SK-N-SH (cell line): ENCODE measurements at regions not wholly inside any gene's neighbourhood (a gene's known extent, or its start where the extent isn't known, plus 50 kb on each side); places are given as distances from the start of the nearest gene placed in this dataset.

Experiments
- CTCF ChIA-PET: fragments of 300-600, 350-600 bp; formaldehyde crosslinking; extraction: SDS; loops from one replicate; lab custom pipeline; 2021; lab: Yijun Ruan, JAX
- POLR2A ChIA-PET: fragments of 350-600 bp; sonication (Branson Sonifier 250); formaldehyde crosslinking; extraction: SDS; loops from one replicate; lab custom pipeline; 2020; ENCODE audit warnings: antibody characterized with exemption, inconsistent platforms; lab: Yijun Ruan, JAX
- DNase-seq: peaks from one replicate; pipeline ENCODE4 v3.0.0; 2012
- H2AFZ ChIP-seq: fragments of 200-600 bp; sonication (generic); 2 replicates; pipeline ENCODE4 v1.8.1; 2016; ENCODE audit warnings: antibody characterized with exemption, mild to moderate bottlenecking, low read depth
- H3F3A ChIP-seq: fragments of 200-600 bp; sonication (generic); replicated peaks from 2 replicates; pipeline ENCODE3; 2016; ENCODE audit warnings: antibody characterized with exemption, mild to moderate bottlenecking; ENCODE audit not compliant: insufficient read depth
- H3K27ac ChIP-seq, 2 experiments: fragments of 200-500 bp in 1 of 2; fragments of 200-600 bp in 1 of 2; sonication (Bioruptor generic) in 1 of 2; sonication (generic), shearing (Covaris generic) in 1 of 2; 2 replicates each; pipeline versions ENCODE4 v1.5.1 to v1.6.1; 2014 to 2016; ENCODE audit warnings: low read depth in 2 of 2, inconsistent platforms in 1 of 2, low read length in 1 of 2, mild to moderate bottlenecking in 1 of 2, mixed read lengths in 1 of 2
- H3K27me3 ChIP-seq: fragments of 200-600 bp; sonication (generic), shearing (Covaris generic); 2 replicates; pipeline ENCODE4 v1.6.1; 2016; ENCODE audit warnings: mixed run types; ENCODE audit not compliant: insufficient read depth
- H3K36me3 ChIP-seq, 2 experiments: fragments of 200-500 bp in 1 of 2; fragments of 200-600 bp in 1 of 2; sonication (Bioruptor generic) in 1 of 2; sonication (generic) in 1 of 2; replicated peaks in 1 of 2; 2 replicates each; pipeline versions ENCODE3 to v1.5.1; 2014 to 2016; ENCODE audit warnings: low read length in 1 of 2, mild to moderate bottlenecking in 1 of 2; ENCODE audit not compliant: insufficient read depth in 2 of 2, control insufficient read depth in 1 of 2
- H3K4me1 ChIP-seq, 2 experiments: fragments of 200-500 bp in 1 of 2; fragments of 200-600 bp in 1 of 2; sonication (Bioruptor generic) in 1 of 2; sonication (generic), shearing (Covaris generic) in 1 of 2; 2 replicates each; pipeline versions ENCODE4 v1.5.1 to v1.6.1; 2014 to 2016; ENCODE audit warnings: low read depth in 1 of 2, low read length in 1 of 2, mixed run types in 1 of 2; ENCODE audit not compliant: insufficient read depth in 2 of 2, control insufficient read depth in 1 of 2
- H3K4me2 ChIP-seq: fragments of 200-600 bp; sonication (generic), shearing (Covaris generic); 2 replicates; pipeline ENCODE4 v1.6.1; 2017; ENCODE audit warnings: mixed run types
- H3K4me3 ChIP-seq, 2 experiments: fragments of 200-500 bp in 1 of 2; fragments of 200-600 bp in 1 of 2; sonication (Bioruptor generic) in 1 of 2; sonication (generic), shearing (Covaris generic) in 1 of 2; 2 replicates each; pipeline versions ENCODE4 v1.5.1 to v1.8.1; 2014 to 2016; ENCODE audit warnings: low read depth in 2 of 2, inconsistent platforms in 1 of 2, low read length in 1 of 2, mild to moderate bottlenecking in 1 of 2, mixed read lengths in 1 of 2, moderate library complexity in 1 of 2
- H3K79me2 ChIP-seq: fragments of 200-600 bp; sonication (generic); 2 replicates; pipeline ENCODE4 v1.8.1; 2017; ENCODE audit warnings: mild to moderate bottlenecking; ENCODE audit not compliant: insufficient read depth
- H3K9ac ChIP-seq: fragments of 200-600 bp; sonication (generic); 2 replicates; pipeline ENCODE4 v1.6.1; 2017; ENCODE audit warnings: mixed run types
- H3K9me2 ChIP-seq: fragments of 200-600 bp; sonication (generic); 2 replicates; pipeline ENCODE4 v1.6.1; 2017; ENCODE audit warnings: mixed run types
- H3K9me3 ChIP-seq: fragments of 200-600 bp; sonication (generic); 2 replicates; pipeline ENCODE4 v1.6.1; 2017; ENCODE audit warnings: mixed run types, mild to moderate bottlenecking, moderate library complexity
- H4K20me1 ChIP-seq: fragments of 200-600 bp; sonication (generic); 2 replicates; pipeline ENCODE4 v1.6.1; 2017; ENCODE audit warnings: mild to moderate bottlenecking, mixed run types; ENCODE audit not compliant: insufficient read depth
- CHD2 ChIP-seq: fragments of 150-350 bp; IDR thresholded peaks from 2 replicates; pipeline ENCODE4 v1.6.1; 2018; ENCODE audit warnings: low read length; ENCODE audit not compliant: partially characterized antibody
- ELF1 ChIP-seq: IDR thresholded peaks from 2 replicates; pipeline ENCODE4 v1.4.0; 2012
- EP300 ChIP-seq, 2 experiments: IDR thresholded peaks; 2 replicates each; pipeline versions ENCODE4 v1.4.0 to v1.6.1; 2012; ENCODE audit warnings: borderline replicate concordance in 1 of 2, low read depth in 1 of 2, low read length in 1 of 2
- FOXM1 ChIP-seq: IDR thresholded peaks from 2 replicates; pipeline ENCODE4 v1.4.0; 2012; ENCODE audit warnings: low read depth, mild to moderate bottlenecking
- GABPA ChIP-seq: IDR thresholded peaks from 2 replicates; pipeline ENCODE4 v1.4.0; 2012; ENCODE audit warnings: low read depth, mild to moderate bottlenecking
- GATA2 ChIP-seq: sonication (generic); formaldehyde crosslinking; IDR thresholded peaks from 2 replicates; pipeline ENCODE4 v1.5.0; 2020; ENCODE audit warnings: mild to moderate bottlenecking, missing genetic modification reagents
- PBX3 ChIP-seq: IDR thresholded peaks from 2 replicates; pipeline ENCODE4; 2012
- POLR2AphosphoS5 ChIP-seq: IDR thresholded peaks from 2 replicates; pipeline ENCODE4 v1.6.1; 2012; ENCODE audit warnings: low read depth, low read length
- RAD21 ChIP-seq: IDR thresholded peaks from 2 replicates; pipeline ENCODE4 v1.6.1; 2012; ENCODE audit warnings: mild to moderate bottlenecking, low read length
- REST ChIP-seq: IDR thresholded peaks from 2 replicates; pipeline ENCODE4 v1.6.1; 2012; ENCODE audit warnings: mild to moderate bottlenecking, low read depth, low read length, moderate library complexity
- SMC3 ChIP-seq: IDR thresholded peaks from 2 replicates; pipeline ENCODE4 v1.6.1; 2012; ENCODE audit warnings: low read depth, low read length, improper control_type of control experiment
- TCF12 ChIP-seq: IDR thresholded peaks from 2 replicates; pipeline ENCODE4 v1.4.0; 2012
- TEAD4 ChIP-seq: IDR thresholded peaks from 2 replicates; pipeline ENCODE4 v1.4.0; 2012; ENCODE audit warnings: mild to moderate bottlenecking, borderline replicate concordance; ENCODE audit not compliant: insufficient read depth
- USF2 ChIP-seq: fragments of 150-350 bp; IDR thresholded peaks from 2 replicates; pipeline ENCODE4 v1.6.1; 2017; ENCODE audit warnings: antibody characterized with exemption, low read length, low read depth, borderline replicate concordance
- ZBTB33 ChIP-seq: IDR thresholded peaks from 2 replicates; pipeline ENCODE4 v1.4.0; 2012; ENCODE audit warnings: low read depth, borderline replicate concordance
- WGBS: methylation state at CpG from one replicate; pipeline ENCODE4 v1.1.6; 2017; ENCODE audit warnings: low lambda C conversion rate; 5-methylcytosine and 5-hydroxymethylcytosine counted together
- TF ChIP-seq, protein P1 (sequence below): IDR thresholded peaks from 2 replicates; pipeline ENCODE4 v1.4.0; 2012; ENCODE audit warnings: low read depth

DNA sequence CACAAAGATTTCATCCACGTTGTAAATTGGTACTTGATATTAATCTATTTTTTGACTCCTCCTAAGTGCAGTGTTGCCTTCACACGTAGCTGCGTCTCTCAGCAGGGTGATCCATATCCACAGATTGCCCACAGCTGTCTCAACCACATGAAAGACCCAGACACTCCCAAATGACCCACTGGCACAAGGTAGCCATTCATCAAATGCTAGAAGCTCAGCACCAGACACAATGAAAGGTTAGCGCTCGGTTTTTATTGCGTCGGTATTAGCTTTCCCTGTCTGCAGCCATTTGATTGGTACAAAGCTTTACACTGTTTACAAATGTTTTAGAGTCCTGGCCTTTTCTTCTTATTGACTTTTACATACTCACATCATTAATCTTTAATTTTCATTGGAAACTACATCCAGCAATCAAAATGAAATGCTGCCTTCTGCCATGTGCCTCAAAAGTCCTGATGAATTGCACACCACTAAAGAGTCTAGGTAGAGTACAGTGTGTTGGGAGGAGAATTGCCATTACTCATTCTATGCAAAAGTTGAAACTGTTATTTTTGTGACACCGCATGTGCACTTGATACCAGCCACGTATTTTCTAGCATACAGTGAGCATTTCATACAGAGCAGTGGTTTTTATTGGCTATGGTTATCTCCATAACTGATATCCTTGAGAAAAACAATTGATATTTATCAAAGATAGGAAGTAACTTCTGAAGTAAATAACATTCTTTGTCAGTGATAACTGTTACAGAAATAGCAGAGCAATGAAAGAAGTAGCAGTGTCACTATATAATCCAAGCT is 127.3 kb upstream of the NUDT7 start:
- POLR2A ChIA-PET = no interaction called here
- Histone ChIP-seq H3K27me3 (no peaks in the 10 kb centered on the region), H3K36me3 (no peaks in the 10 kb centered on the region), H3K4me1 (no peaks in the 10 kb centered on the region), H3K79me2 (no peaks in the 10 kb centered on the region), H4K20me1 (no peaks in the 10 kb centered on the region)
- WGBS = 60% methylated on average over 9 of the region's 9 CpGs
- DNase-seq = no peak
- TF ChIP-seq ZBTB33 (no peak), USF2 (no peak), TEAD4 (no peak), TCF12 (no peak), POLR2AphosphoS5 (no peak), FOXM1 (no peak), GATA2 (CRISPR knock-in tag) (no peak), ELF1 (no peak), SMC3 (no peak), CHD2 (no peak), GABPA (no peak), PBX3 (no peak), REST (no peak), EP300 (IDR thresholded peaks at IDR 0.05; ENCODE audit: borderline replicate concordance in 1 of 2, low read depth in 1 of 2, low read length in 1 of 2) (no peak), RAD21 (no peak)
- TF ChIP-seq, protein P1, sequence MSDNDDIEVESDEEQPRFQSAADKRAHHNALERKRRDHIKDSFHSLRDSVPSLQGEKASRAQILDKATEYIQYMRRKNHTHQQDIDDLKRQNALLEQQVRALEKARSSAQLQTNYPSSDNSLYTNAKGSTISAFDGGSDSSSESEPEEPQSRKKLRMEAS = no peak
- TF ChIP-seq, all 33 proteins: peak for 0
- H2AFZ ChIP-seq = no peak overlapping the region
- H3K9me3 ChIP-seq = no peaks in the 10 kb centered on the region
- H3K4me3 ChIP-seq = no peak overlapping the region
- H3K4me2 ChIP-seq = no peak overlapping the region
- no peaks in the 10 kb centered on the region for H3F3A ChIP-seq
- H3K27ac ChIP-seq = no peak overlapping the region
- CTCF ChIA-PET = interaction anchor here (0.7 to 17.2 kb wide), 8 partner anchors 10 to 975 kb away, joined by 3 to 317 read pairs (median 4); no protein-coding TSS in a partner anchor
- H3K9ac ChIP-seq = no peak overlapping the region
- no peaks in the 10 kb centered on the region for H3K9me2 ChIP-seq
